Chondrocyte (in vitro differentiated cells): ENCODE measurements at regions not wholly inside any gene's neighbourhood (a gene's known extent, or its start where the extent isn't known, plus 50 kb on each side); places are given as distances from the start of the nearest gene placed in this dataset.

Source experiments
- DNase-seq: peaks from one replicate; pipeline ENCODE4 v3.0.0; 2021; ENCODE audit warnings: mixed read lengths, low spot score
- H3K27ac Mint-ChIP-seq: one replicate; pipeline ENCODE4 v1.8.0; 2021; ENCODE audit warnings: mild to moderate bottlenecking, moderate library complexity, mixed read lengths; ENCODE audit not compliant: unreplicated experiment
- H3K27me3 Mint-ChIP-seq: 2 replicates; pipeline ENCODE4 v1.8.0; 2021; ENCODE audit warnings: low read depth, mixed read lengths
- H3K36me3 Mint-ChIP-seq: 2 replicates; pipeline ENCODE4 v1.8.0; 2021; ENCODE audit warnings: low read depth, mixed read lengths
- H3K4me1 Mint-ChIP-seq: 2 replicates; pipeline ENCODE4 v1.8.0; 2021; ENCODE audit warnings: low read depth, mild to moderate bottlenecking, mixed read lengths
- H3K4me3 Mint-ChIP-seq: one replicate; pipeline ENCODE4 v1.8.0; 2021; ENCODE audit warnings: mild to moderate bottlenecking, moderate library complexity, mixed read lengths; ENCODE audit not compliant: unreplicated experiment
- H3K9me3 Mint-ChIP-seq: 2 replicates; pipeline ENCODE4 v1.8.0; 2021; ENCODE audit warnings: low read depth, mixed read lengths
- CTCF ChIP-seq: fragments of 200-600 bp; sonication (generic); IDR thresholded peaks from 2 replicates; pipeline ENCODE4 v1.5.0; 2021; ENCODE audit warnings: antibody characterized with exemption, mild to moderate bottlenecking, moderate library complexity

GRCh38 chr16:79263425-79263824 is 337.1 kb downstream of the MAF start:
- Mint-ChIP-seq H3K4me1 (peaks cover 13% of the 10 kb centered on the region), H3K9me3 (no peaks in the 10 kb centered on the region), H3K36me3 (no peaks in the 10 kb centered on the region), H3K27me3 (peaks cover 15% of the 10 kb centered on the region), H3K4me3 (no peak overlapping the region), H3K27ac (no peak overlapping the region)
- DNase-seq = no peak
- no peak for TF ChIP-seq CTCF
